Thymus (tissue), 11 donors: ENCODE measurements at regions not wholly inside any gene's neighbourhood (a gene's known extent, or its start where the extent isn't known, plus 50 kb on each side); places are given as distances from the start of the nearest gene placed in this dataset.
"Not testable (repeated sequence)": the region's sequence is repeated elsewhere in the genome, so short reads cannot be mapped to it uniquely, and the experiment has no call there.

ENCODE experiments used
- DNase-seq, 9 donors: peaks; one replicate each; pipeline ENCODE4 v3.0.0-alpha.2; 2013; ENCODE audit warnings: low spot score in 9 of 9, low read depth in 6 of 9, missing footprints in 1 of 9
- H3K27ac ChIP-seq, 2 donors: one replicate each; pipeline ENCODE4 v1.5.1; 2013; ENCODE audit warnings: control low read depth in 1 of 2, low read depth in 1 of 2, low read length in 1 of 2, mild to moderate bottlenecking in 1 of 2, moderate library complexity in 1 of 2
- H3K27me3 ChIP-seq, 2 donors: one replicate each; pipeline ENCODE4 v1.5.1; 2013; ENCODE audit warnings: low read length in 1 of 2; ENCODE audit not compliant: control insufficient read depth in 2 of 2, insufficient read depth in 1 of 2
- H3K36me3 ChIP-seq, 2 donors: one replicate each; pipeline ENCODE4 v1.5.1; 2013; ENCODE audit warnings: low read length in 1 of 2, mild to moderate bottlenecking in 1 of 2, moderate library complexity in 1 of 2; ENCODE audit not compliant: control insufficient read depth in 2 of 2, insufficient read depth in 2 of 2
- H3K4me1 ChIP-seq, 2 donors: one replicate each; pipeline ENCODE4 v1.5.1; 2013; ENCODE audit warnings: low read length in 2 of 2; ENCODE audit not compliant: control insufficient read depth in 2 of 2, insufficient read depth in 2 of 2
- H3K4me3 ChIP-seq, 2 donors: one replicate each; pipeline ENCODE4 v1.5.1; 2013; ENCODE audit warnings: low read length in 2 of 2, control low read depth in 1 of 2, mild to moderate bottlenecking in 1 of 2
- H3K9me3 ChIP-seq, 2 donors: one replicate each; pipeline ENCODE4 v1.5.1; 2013; ENCODE audit warnings: low read length in 1 of 2, mild to moderate bottlenecking in 1 of 2; ENCODE audit not compliant: control insufficient read depth in 2 of 2, insufficient read depth in 1 of 2
- WGBS: extraction: QIAGEN DNeasy Blood & Tissue Kit; methylation state at CpG from one replicate; pipeline ENCODE4 v1.1.7; 2013; 5-methylcytosine and 5-hydroxymethylcytosine counted together
- donor health status: healthy.

- peaks cover 0 to 3% of the 10 kb centered on the region in 2 donors for H3K9me3 ChIP-seq
- H3K27me3 ChIP-seq = no peaks in the 10 kb centered on the region
- no peak overlapping the region for H3K4me3 ChIP-seq
- no peaks in the 10 kb centered on the region for H3K36me3 ChIP-seq
- no peak for DNase-seq
- H3K27ac ChIP-seq = no peak overlapping the region
- H3K4me1 ChIP-seq = no peaks in the 10 kb centered on the region
- WGBS = 83% methylated on average over 2 of the region's 2 CpGs
Measured at GRCh38 chr14:43789458-43789857, 717.6 kb downstream of the FSCB start.

GRCh38 chr14:43786066-43786762 is 720.9 kb downstream of the FSCB start:
- no peak for DNase-seq
- 92% methylated on average over 13 of the region's 13 CpGs for WGBS
- Histone ChIP-seq H3K4me1 (no peaks in the 10 kb centered on the region), H3K36me3 (no peaks in the 10 kb centered on the region), H3K27ac (no peak overlapping the region), H3K4me3 (no peak overlapping the region), H3K27me3 (no peaks in the 10 kb centered on the region), H3K9me3 (peaks cover 0 to 3% of the 10 kb centered on the region in 2 donors)

DNA sequence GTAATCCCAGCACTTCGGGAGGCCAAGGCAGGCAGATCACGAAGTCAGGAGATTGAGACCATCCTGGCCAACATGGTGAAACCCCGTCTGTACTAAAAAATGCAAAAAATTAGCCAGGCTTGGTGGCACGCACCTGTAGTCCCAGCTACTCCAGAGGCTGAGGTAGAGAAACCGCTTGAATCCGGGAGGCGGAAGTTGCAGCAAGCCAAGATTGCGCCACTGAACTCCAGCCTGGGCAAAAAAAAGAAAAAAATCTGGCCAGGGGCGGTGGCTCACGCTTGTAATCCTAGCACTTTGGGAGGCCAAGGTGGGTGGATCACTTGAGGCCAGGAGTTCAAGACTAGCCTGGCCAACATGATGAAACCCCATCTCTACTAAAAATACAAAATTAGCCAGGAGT is 722.7 kb downstream of the FSCB start:
- H3K36me3 ChIP-seq, H3K4me3 ChIP-seq, H3K27ac ChIP-seq, H3K4me1 ChIP-seq, DNase-seq, H3K27me3 ChIP-seq, H3K9me3 ChIP-seq: not testable (repeated sequence)
- WGBS = 96% methylated on average over 10 of the region's 10 CpGs

GRCh38 chr14:43778937-43779639 is 728.0 kb downstream of the FSCB start:
- H3K4me3 ChIP-seq = no peak overlapping the region
- no peaks in the 10 kb centered on the region for H3K9me3 ChIP-seq
- H3K27ac ChIP-seq = no peak overlapping the region
- DNase-seq = no peak
- H3K4me1 ChIP-seq = no peaks in the 10 kb centered on the region
- no peaks in the 10 kb centered on the region for H3K27me3 ChIP-seq
- no peaks in the 10 kb centered on the region for H3K36me3 ChIP-seq
- 97% methylated on average over 2 of the region's 2 CpGs for WGBS

GRCh38 chr14:43778570-43778936 is 728.5 kb downstream of the FSCB start:
- H3K36me3 ChIP-seq = no peaks in the 10 kb centered on the region
- no peaks in the 10 kb centered on the region for H3K9me3 ChIP-seq
- H3K4me1 ChIP-seq = no peaks in the 10 kb centered on the region
- 91% methylated on average over 1 of the region's 1 CpG for WGBS
- no peak overlapping the region for H3K27ac ChIP-seq
- DNase-seq = no peak
- H3K27me3 ChIP-seq = no peaks in the 10 kb centered on the region
- H3K4me3 ChIP-seq = no peak overlapping the region

- Histone ChIP-seq H3K27me3 (no peaks in the 10 kb centered on the region), H3K27ac (no peak overlapping the region), H3K36me3 (no peaks in the 10 kb centered on the region), H3K4me1 (no peaks in the 10 kb centered on the region), H3K9me3 (no peaks in the 10 kb centered on the region), H3K4me3 (no peak overlapping the region)
- no peak for DNase-seq
Measured at GRCh38 chr14:43765474-43765873, 741.6 kb downstream of the FSCB start.

DNA sequence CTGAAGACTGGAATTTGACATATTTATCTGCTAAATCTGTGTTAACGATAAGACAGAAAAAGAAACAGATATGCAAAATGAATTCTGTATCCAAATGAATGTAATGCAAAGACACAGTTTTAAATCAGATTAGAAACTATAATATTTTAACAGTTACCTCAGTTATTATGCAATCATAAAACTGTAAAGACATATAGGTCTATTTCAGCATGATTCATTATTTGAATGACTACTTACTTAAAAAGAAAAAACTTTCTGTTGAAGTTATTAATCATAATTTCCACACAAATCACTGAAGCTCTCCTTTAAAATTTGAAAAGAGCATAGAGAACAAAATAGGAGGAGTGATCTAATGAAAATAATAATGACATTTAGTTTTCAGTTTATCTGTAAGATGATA is 742.6 kb downstream of the FSCB start:
- Histone ChIP-seq H3K27me3 (no peaks in the 10 kb centered on the region), H3K27ac (no peak overlapping the region), H3K36me3 (no peaks in the 10 kb centered on the region), H3K4me3 (no peak overlapping the region), H3K9me3 (no peaks in the 10 kb centered on the region), H3K4me1 (no peaks in the 10 kb centered on the region)
- WGBS = 99% methylated on average over 1 of the region's 1 CpG
- DNase-seq = no peak

- 97% methylated on average over 6 of the region's 6 CpGs for WGBS
Measured at GRCh38 chr14:43755707-43756106, 751.4 kb downstream of the FSCB start.

DNA sequence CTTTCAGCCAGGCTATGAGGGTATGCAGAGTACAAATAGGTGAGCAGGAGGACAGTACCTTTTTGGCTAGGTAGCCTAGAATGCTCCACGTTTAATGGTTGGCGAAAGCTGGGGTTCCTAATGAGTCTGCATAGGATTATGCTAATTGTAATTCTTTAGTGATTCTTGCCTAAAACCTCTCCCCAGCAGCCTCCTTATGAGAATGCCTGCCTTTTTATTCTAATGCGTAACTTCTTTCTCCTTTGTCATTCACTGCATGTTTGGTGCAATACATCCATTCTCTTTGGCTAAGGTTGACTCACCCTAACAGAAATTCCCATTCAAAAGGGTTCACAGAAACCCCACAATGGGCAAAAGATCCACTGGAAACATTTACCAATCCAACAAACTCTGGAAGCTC is 752.2 kb downstream of the FSCB start:
- H3K9me3 ChIP-seq = no peaks in the 10 kb centered on the region
- 93% methylated on average over 3 of the region's 3 CpGs for WGBS
- H3K4me1 ChIP-seq = no peaks in the 10 kb centered on the region
- H3K27me3 ChIP-seq = no peaks in the 10 kb centered on the region
- DNase-seq = no peak
- no peak overlapping the region for H3K27ac ChIP-seq
- no peak overlapping the region for H3K4me3 ChIP-seq
- no peaks in the 10 kb centered on the region for H3K36me3 ChIP-seq

More at GRCh38 chr14:43755707-43756106, 751.4 kb downstream of the FSCB start:
- Histone ChIP-seq H3K27me3 (no peaks in the 10 kb centered on the region), H3K27ac (no peak overlapping the region), H3K36me3 (no peaks in the 10 kb centered on the region), H3K4me3 (no peak overlapping the region), H3K4me1 (no peaks in the 10 kb centered on the region), H3K9me3 (no peaks in the 10 kb centered on the region)
- no peak for DNase-seq
